ENCODE measurements at regions not wholly inside any gene's neighbourhood (a gene's known extent, or its start where the extent isn't known, plus 50 kb on each side); places are given as distances from the start of the nearest gene placed in this dataset.

- H3K4me3 ChIP-seq: no peak overlapping the region
- peaks cover 12% of the 10 kb centered on the region for H3K27me3 ChIP-seq
- no peak overlapping the region for H3K27ac ChIP-seq
- no peak for ATAC-seq
- TF ChIP-seq POLR2A (IDR thresholded peaks at IDR 0.05): no peak
- no peak for TF ChIP-seq CTCF (IDR thresholded peaks at IDR 0.05)
- 76% methylated on average over 4 of the region's 8 CpGs; no CpG with 5 or more reads in 1 of the 2 donors for WGBS, 2 donors (ENCODE audit: low coverage in 1 of 2)
- H3K4me1 ChIP-seq: no peaks in the 10 kb centered on the region
- no peaks in the 10 kb centered on the region for H3K36me3 ChIP-seq
- no peaks in the 10 kb centered on the region for H3K9me3 ChIP-seq
Measured at GRCh38 chr1:30125021-30125820, 598.2 kb downstream of the MATN1 start.

- Histone ChIP-seq H3K27me3 (peaks cover 5% of the 10 kb centered on the region), H3K9me3 (no peaks in the 10 kb centered on the region), H3K4me1 (no peaks in the 10 kb centered on the region), H3K4me3 (no peak overlapping the region), H3K27ac (no peak overlapping the region), H3K36me3 (no peaks in the 10 kb centered on the region)
- WGBS, 2 donors (ENCODE audit: low coverage in 1 of 2): 10 to 50% methylated on average over 1 to 2 of the region's 4 CpGs
- ATAC-seq: no peak
- no peak for TF ChIP-seq CTCF (IDR thresholded peaks at IDR 0.05)
- no peak for TF ChIP-seq POLR2A (IDR thresholded peaks at IDR 0.05)
- TF ChIP-seq POLR2AphosphoS5 (IDR thresholded peaks at IDR 0.05): no peak
- no peak for TF ChIP-seq EP300 (IDR thresholded peaks at IDR 0.05)
Measured at GRCh38 chr1:30123896-30124295, 599.5 kb downstream of the MATN1 start.

GRCh38 chr1:30123036-30123435 lies 600.3 kb downstream of the MATN1 start:
- ATAC-seq: no peak
- Histone ChIP-seq H3K4me3 (no peak overlapping the region), H3K9me3 (no peaks in the 10 kb centered on the region), H3K27me3 (peaks cover 5% of the 10 kb centered on the region), H3K27ac (no peak overlapping the region), H3K4me1 (no peaks in the 10 kb centered on the region), H3K36me3 (no peaks in the 10 kb centered on the region)
- TF ChIP-seq POLR2A (IDR thresholded peaks at IDR 0.05) (no peak), CTCF (IDR thresholded peaks at IDR 0.05) (no peak), EP300 (IDR thresholded peaks at IDR 0.05) (no peak), POLR2AphosphoS5 (IDR thresholded peaks at IDR 0.05) (no peak)

GRCh38 chr1:30120245-30121000 lies 603.0 kb downstream of the MATN1 start:
- no peak for ATAC-seq

More at GRCh38 chr1:30120245-30121000, 603.0 kb downstream of the MATN1 start:
- WGBS, 2 donors (ENCODE audit: low coverage in 1 of 2): 74 to 80% methylated on average over 8 to 14 of the region's 16 CpGs
- H3K27ac ChIP-seq: no peak overlapping the region
- H3K27me3 ChIP-seq: peaks cover 2% of the 10 kb centered on the region
- no peak overlapping the region for H3K4me3 ChIP-seq
- TF ChIP-seq CTCF (IDR thresholded peaks at IDR 0.05) (no peak), POLR2AphosphoS5 (IDR thresholded peaks at IDR 0.05) (no peak), EP300 (IDR thresholded peaks at IDR 0.05) (no peak), POLR2A (IDR thresholded peaks at IDR 0.05) (no peak)
- no peaks in the 10 kb centered on the region for H3K9me3 ChIP-seq
- H3K4me1 ChIP-seq: no peaks in the 10 kb centered on the region
- no peaks in the 10 kb centered on the region for H3K36me3 ChIP-seq
